ENCODE measurements at regions not wholly inside any gene's neighbourhood (a gene's known extent, or its start where the extent isn't known, plus 50 kb on each side); places are given as distances from the start of the nearest gene placed in this dataset.

GRCh38 chr2:60045456-60045855, 508.0 kb downstream of the BCL11A start:
- TF ChIP-seq FOXM1 (IDR thresholded peaks at IDR 0.05; ENCODE audit: borderline replicate concordance) (no peak), HDGF (IDR thresholded peaks at IDR 0.05; ENCODE audit: borderline replicate concordance) (no peak), PKNOX1 (IDR thresholded peaks at IDR 0.05) (no peak), ARNT (IDR thresholded peaks at IDR 0.05) (no peak), ZNF384 (IDR thresholded peaks at IDR 0.05) (no peak), SP1 (IDR thresholded peaks at IDR 0.05) (no peak), FOXA1 (IDR thresholded peaks at IDR 0.05) (no peak), NFRKB (IDR thresholded peaks at IDR 0.05) (no peak), FOXK2 (IDR thresholded peaks at IDR 0.05) (no peak), SUZ12 (IDR thresholded peaks at IDR 0.05) (no peak), LEF1 (IDR thresholded peaks at IDR 0.05; ENCODE audit: borderline replicate concordance) (no peak), BHLHE40 (IDR thresholded peaks at IDR 0.05; ENCODE audit: borderline replicate concordance) (no peak), L3MBTL2 (conservative IDR thresholded peaks at IDR 0.05) (no peak), CTBP1 (IDR thresholded peaks at IDR 0.05; ENCODE audit: borderline replicate concordance) (no peak)

Data from HEK293T (cell line).